ENCODE measurements at regions not wholly inside any gene's neighbourhood (a gene's known extent, or its start where the extent isn't known, plus 50 kb on each side); places are given as distances from the start of the nearest gene placed in this dataset.

DNA sequence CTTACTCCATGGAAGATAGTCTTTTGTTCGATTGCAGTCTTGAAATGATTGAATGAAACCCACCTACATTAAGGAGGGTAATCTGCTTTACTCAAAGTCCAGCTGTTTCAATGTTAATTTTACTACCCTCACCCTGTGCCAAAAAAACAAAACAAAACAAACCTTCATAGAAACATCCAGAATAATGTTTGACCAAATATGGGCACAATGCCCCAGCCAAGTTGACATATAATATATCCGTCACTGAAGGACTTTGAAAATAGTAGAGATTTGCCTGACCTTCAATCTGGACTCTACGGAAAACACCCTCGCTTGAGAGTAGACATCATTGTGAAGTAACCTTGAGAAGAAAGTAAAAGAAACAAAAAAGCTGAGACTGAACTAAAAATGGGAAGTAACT, 550.5 kb upstream of the SMIM31 start:
- ATAC-seq = no peak
- H3K27me3 Mint-ChIP-seq = peaks cover 0 to 4% (median 0%) of the 10 kb centered on the region in 5 donors

DNA sequence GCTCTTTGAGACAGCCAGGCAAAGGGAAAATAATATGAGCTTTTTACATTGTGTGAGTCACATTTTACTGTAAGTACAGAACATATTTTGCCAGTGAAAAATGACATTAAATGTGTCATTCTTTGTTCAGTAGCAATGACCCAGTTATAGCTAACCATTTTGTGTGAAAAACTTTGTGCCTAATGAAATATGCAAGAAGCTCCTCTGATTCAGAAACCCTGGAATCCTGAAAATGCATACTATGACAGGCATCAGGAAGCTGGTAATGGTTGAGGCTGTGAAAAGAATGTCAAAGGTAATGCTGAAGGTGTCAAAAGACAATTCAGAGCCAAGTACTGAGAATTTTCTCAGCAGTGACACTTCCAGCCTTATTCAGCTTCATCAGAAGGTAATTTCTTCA, 549.5 kb upstream of the SMIM31 start:
- POLR2A ChIA-PET = no interaction called here

More for the DNA sequence above, 550.5 kb upstream of the SMIM31 start:
- H3K4me1 ChIP-seq (ENCODE audit: control insufficient read depth in 2 of 2, insufficient read depth in 2 of 2, low read length in 2 of 2) = no peaks in the 10 kb centered on the region
- H3K27ac ChIP-seq (ENCODE audit: low read depth, low read length) = no peak overlapping the region
- no peaks in the 10 kb centered on the region for H3K27me3 ChIP-seq (ENCODE audit: control insufficient read depth in 2 of 2, insufficient read depth in 2 of 2, low read length in 2 of 2)
- H3K36me3 ChIP-seq (ENCODE audit: control insufficient read depth in 2 of 3, insufficient read depth in 3 of 3, low read length in 3 of 3) = no peaks in the 10 kb centered on the region
- H3K9me3 ChIP-seq (ENCODE audit: control insufficient read depth in 2 of 3, low read length in 3 of 3) = no peaks in the 10 kb centered on the region
- no peak overlapping the region for H3K4me3 ChIP-seq (ENCODE audit: low read length)
- intact Hi-C loops (cut with micrococcal nuclease) = no loop called here
- H3K36me3 Mint-ChIP-seq = no peaks in the 10 kb centered on the region
- no peak overlapping the region for H3K27ac Mint-ChIP-seq
- ChIA-PET POLR2A (no interaction called here), CTCF (no interaction called here)
- DNase-seq = no peak
- H3K4me3 Mint-ChIP-seq = no peak overlapping the region
- H3K9me3 Mint-ChIP-seq = peaks cover 0 to 1% (median 0%) of the 10 kb centered on the region in 11 donors
- no peaks in the 10 kb centered on the region for H3K4me1 Mint-ChIP-seq

DNA sequence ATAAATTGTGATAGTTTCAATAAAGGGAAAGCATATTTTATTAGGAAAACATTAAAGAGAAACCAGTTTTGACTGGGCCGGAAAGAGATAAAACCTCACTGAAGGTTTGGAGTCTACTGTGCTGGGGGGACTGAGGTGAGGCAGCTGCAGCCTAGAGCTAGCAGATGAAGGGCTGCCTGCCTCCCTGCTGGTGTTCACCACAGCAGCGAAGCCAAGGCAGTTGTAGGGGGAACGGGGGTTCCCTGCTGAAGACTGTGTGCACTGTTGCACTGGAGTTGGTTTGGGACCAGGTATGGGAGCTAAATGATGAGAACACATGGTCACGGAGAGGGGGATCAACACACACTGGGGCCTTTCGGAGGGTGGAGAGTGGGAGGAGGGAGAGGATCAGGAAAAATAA, 546.5 kb upstream of the SMIM31 start:
- no peak overlapping the region for H3K4me3 Mint-ChIP-seq
- POLR2A ChIA-PET = no interaction called here

More for the DNA sequence above, 549.5 kb upstream of the SMIM31 start:
- Mint-ChIP-seq H3K4me3 (no peak overlapping the region), H3K36me3 (no peaks in the 10 kb centered on the region), H3K9me3 (peaks cover 0 to 1% (median 0%) of the 10 kb centered on the region in 11 donors), H3K4me1 (no peaks in the 10 kb centered on the region), H3K27ac (no peak overlapping the region), H3K27me3 (peaks cover 0 to 4% (median 0%) of the 10 kb centered on the region in 5 donors)
- no peak overlapping the region for H3K4me3 ChIP-seq (ENCODE audit: low read length)
- CTCF ChIA-PET = no interaction called here
- H3K27ac ChIP-seq (ENCODE audit: low read depth, low read length) = no peak overlapping the region
- H3K36me3 ChIP-seq (ENCODE audit: control insufficient read depth in 2 of 3, insufficient read depth in 3 of 3, low read length in 3 of 3) = no peaks in the 10 kb centered on the region
- H3K9me3 ChIP-seq (ENCODE audit: control insufficient read depth in 2 of 3, low read length in 3 of 3) = no peaks in the 10 kb centered on the region
- H3K4me1 ChIP-seq (ENCODE audit: control insufficient read depth in 2 of 2, insufficient read depth in 2 of 2, low read length in 2 of 2) = no peaks in the 10 kb centered on the region
- H3K27me3 ChIP-seq (ENCODE audit: control insufficient read depth in 2 of 2, insufficient read depth in 2 of 2, low read length in 2 of 2) = no peaks in the 10 kb centered on the region
- no peak for ATAC-seq
- DNase-seq = no peak
- intact Hi-C loops (cut with micrococcal nuclease) = no loop called here

DNA sequence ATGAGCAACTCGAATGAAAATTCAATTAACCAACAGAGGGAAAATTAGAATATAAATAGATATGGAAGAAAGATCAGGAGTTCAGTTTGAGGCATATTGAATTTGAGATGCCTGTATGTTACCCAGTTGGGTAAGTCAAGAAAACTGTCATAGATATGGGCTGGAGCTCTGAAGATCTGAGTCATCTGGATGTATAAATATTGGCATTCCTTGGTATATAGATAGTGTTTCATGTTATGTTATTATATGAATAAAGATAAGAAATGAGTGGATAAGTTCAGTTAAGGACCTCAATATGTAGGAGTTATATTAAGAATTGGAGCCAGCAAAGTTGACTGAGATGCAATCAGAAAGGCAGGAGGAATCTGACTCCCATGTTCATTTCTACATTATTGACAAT, 543.6 kb upstream of the SMIM31 start:
- Histone ChIP-seq H3K36me3 (ENCODE audit: control insufficient read depth in 2 of 3, insufficient read depth in 3 of 3, low read length in 3 of 3) (no peaks in the 10 kb centered on the region), H3K27ac (ENCODE audit: low read depth, low read length) (no peak overlapping the region), H3K4me3 (ENCODE audit: low read length) (no peak overlapping the region), H3K9me3 (ENCODE audit: control insufficient read depth in 2 of 3, low read length in 3 of 3) (no peaks in the 10 kb centered on the region), H3K4me1 (ENCODE audit: control insufficient read depth in 2 of 2, insufficient read depth in 2 of 2, low read length in 2 of 2) (no peaks in the 10 kb centered on the region), H3K27me3 (ENCODE audit: control insufficient read depth in 2 of 2, insufficient read depth in 2 of 2, low read length in 2 of 2) (no peaks in the 10 kb centered on the region)
- H3K4me3 Mint-ChIP-seq = no peak overlapping the region
- no peak overlapping the region for H3K27ac Mint-ChIP-seq
- H3K4me1 Mint-ChIP-seq = no peaks in the 10 kb centered on the region
- DNase-seq = no peak
- H3K36me3 Mint-ChIP-seq = no peaks in the 10 kb centered on the region
- peaks cover 0 to 2% (median 0%) of the 10 kb centered on the region in 5 donors for H3K27me3 Mint-ChIP-seq
- ChIA-PET CTCF (no interaction called here), POLR2A (no interaction called here)
- no peak for ATAC-seq
- intact Hi-C loops (cut with micrococcal nuclease) = no loop called here
- H3K9me3 Mint-ChIP-seq = peaks cover 0 to 6% (median 0%) of the 10 kb centered on the region in 11 donors

More for the DNA sequence above, 546.5 kb upstream of the SMIM31 start:
- Histone ChIP-seq H3K4me3 (ENCODE audit: low read length) (no peak overlapping the region), H3K4me1 (ENCODE audit: control insufficient read depth in 2 of 2, insufficient read depth in 2 of 2, low read length in 2 of 2) (no peaks in the 10 kb centered on the region), H3K36me3 (ENCODE audit: control insufficient read depth in 2 of 3, insufficient read depth in 3 of 3, low read length in 3 of 3) (no peaks in the 10 kb centered on the region), H3K27ac (ENCODE audit: low read depth, low read length) (no peak overlapping the region), H3K9me3 (ENCODE audit: control insufficient read depth in 2 of 3, low read length in 3 of 3) (no peaks in the 10 kb centered on the region), H3K27me3 (ENCODE audit: control insufficient read depth in 2 of 2, insufficient read depth in 2 of 2, low read length in 2 of 2) (no peaks in the 10 kb centered on the region)
- DNase-seq (no peak), ATAC-seq (no peak)
- H3K27ac Mint-ChIP-seq = no peak overlapping the region
- CTCF ChIA-PET = no interaction called here
- H3K9me3 Mint-ChIP-seq = peaks cover 0 to 6% (median 0%) of the 10 kb centered on the region in 11 donors
- no peaks in the 10 kb centered on the region for H3K27me3 Mint-ChIP-seq
- no peaks in the 10 kb centered on the region for H3K36me3 Mint-ChIP-seq
- H3K4me1 Mint-ChIP-seq = no peaks in the 10 kb centered on the region
- intact Hi-C loops (cut with micrococcal nuclease) = no loop called here

DNA sequence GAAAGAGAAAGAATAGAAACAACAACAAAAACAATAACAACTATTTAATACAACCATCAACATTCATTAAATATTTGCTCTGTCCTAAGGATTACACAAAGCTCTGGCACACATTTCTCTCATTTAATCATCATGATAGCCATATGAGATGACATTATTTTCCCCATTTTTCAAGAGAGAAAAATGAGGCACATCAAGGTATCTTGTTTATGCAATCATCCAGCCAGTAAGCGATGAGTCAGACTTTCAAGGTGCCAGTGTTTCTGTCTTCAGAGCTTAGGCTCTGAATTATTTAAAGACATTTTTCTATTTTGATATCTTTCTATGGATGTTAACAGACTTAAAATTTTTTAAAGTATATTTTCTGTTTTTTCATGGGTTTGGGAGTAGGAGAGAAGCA, 541.8 kb upstream of the SMIM31 start:
- Mint-ChIP-seq H3K4me1 (no peaks in the 10 kb centered on the region), H3K36me3 (no peaks in the 10 kb centered on the region), H3K27ac (no peak overlapping the region), H3K9me3 (peaks cover 0 to 6% (median 0%) of the 10 kb centered on the region in 11 donors), H3K27me3 (peaks cover 0 to 4% (median 0%) of the 10 kb centered on the region in 5 donors), H3K4me3 (no peak overlapping the region)
- no peaks in the 10 kb centered on the region for H3K9me3 ChIP-seq (ENCODE audit: control insufficient read depth in 2 of 3, low read length in 3 of 3)
- ATAC-seq = no peak
- POLR2A ChIA-PET = no interaction called here
- intact Hi-C loops (cut with micrococcal nuclease) = no loop called here
- no peak overlapping the region for H3K4me3 ChIP-seq (ENCODE audit: low read length)
- no peak overlapping the region for H3K27ac ChIP-seq (ENCODE audit: low read depth, low read length)
- H3K36me3 ChIP-seq (ENCODE audit: control insufficient read depth in 2 of 3, insufficient read depth in 3 of 3, low read length in 3 of 3) = no peaks in the 10 kb centered on the region
- no peak for DNase-seq
- H3K4me1 ChIP-seq (ENCODE audit: control insufficient read depth in 2 of 2, insufficient read depth in 2 of 2, low read length in 2 of 2) = no peaks in the 10 kb centered on the region
- CTCF ChIA-PET = no interaction called here
- no peaks in the 10 kb centered on the region for H3K27me3 ChIP-seq (ENCODE audit: control insufficient read depth in 2 of 2, insufficient read depth in 2 of 2, low read length in 2 of 2)

DNA sequence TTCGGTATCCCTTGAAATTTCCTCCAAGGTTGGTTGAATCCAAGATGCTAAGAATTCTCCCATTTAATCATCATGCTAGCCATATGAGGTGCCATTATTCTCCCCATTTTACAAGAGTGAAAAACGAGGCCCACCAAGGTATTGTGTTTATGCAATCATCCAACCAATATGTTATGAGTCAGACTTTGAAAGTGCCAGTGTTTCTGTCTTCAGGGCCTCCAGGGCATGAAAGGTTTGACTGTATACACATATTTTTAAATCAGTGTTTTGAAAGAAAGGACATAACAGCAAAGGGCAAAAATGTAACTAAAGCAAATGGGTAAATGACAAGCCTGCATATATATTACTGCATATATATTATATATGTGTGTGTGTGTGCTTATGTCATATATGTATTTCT, 541.2 kb upstream of the SMIM31 start:
- no peaks in the 10 kb centered on the region for H3K27me3 ChIP-seq (ENCODE audit: control insufficient read depth in 2 of 2, insufficient read depth in 2 of 2, low read length in 2 of 2)
- ChIA-PET CTCF (no interaction called here), POLR2A (no interaction called here)
- Mint-ChIP-seq H3K4me3 (no peak overlapping the region), H3K4me1 (no peaks in the 10 kb centered on the region), H3K36me3 (no peaks in the 10 kb centered on the region), H3K9me3 (peaks cover 0 to 6% (median 0%) of the 10 kb centered on the region in 11 donors), H3K27ac (no peak overlapping the region), H3K27me3 (peaks cover 0 to 4% (median 0%) of the 10 kb centered on the region in 5 donors)
- ATAC-seq (no peak), DNase-seq (no peak)
- H3K4me3 ChIP-seq (ENCODE audit: low read length) = no peak overlapping the region
- intact Hi-C loops (cut with micrococcal nuclease) = no loop called here
- no peaks in the 10 kb centered on the region for H3K4me1 ChIP-seq (ENCODE audit: control insufficient read depth in 2 of 2, insufficient read depth in 2 of 2, low read length in 2 of 2)
- H3K27ac ChIP-seq (ENCODE audit: low read depth, low read length) = no peak overlapping the region
- H3K9me3 ChIP-seq (ENCODE audit: control insufficient read depth in 2 of 3, low read length in 3 of 3) = no peaks in the 10 kb centered on the region
- H3K36me3 ChIP-seq (ENCODE audit: control insufficient read depth in 2 of 3, insufficient read depth in 3 of 3, low read length in 3 of 3) = no peaks in the 10 kb centered on the region

DNA sequence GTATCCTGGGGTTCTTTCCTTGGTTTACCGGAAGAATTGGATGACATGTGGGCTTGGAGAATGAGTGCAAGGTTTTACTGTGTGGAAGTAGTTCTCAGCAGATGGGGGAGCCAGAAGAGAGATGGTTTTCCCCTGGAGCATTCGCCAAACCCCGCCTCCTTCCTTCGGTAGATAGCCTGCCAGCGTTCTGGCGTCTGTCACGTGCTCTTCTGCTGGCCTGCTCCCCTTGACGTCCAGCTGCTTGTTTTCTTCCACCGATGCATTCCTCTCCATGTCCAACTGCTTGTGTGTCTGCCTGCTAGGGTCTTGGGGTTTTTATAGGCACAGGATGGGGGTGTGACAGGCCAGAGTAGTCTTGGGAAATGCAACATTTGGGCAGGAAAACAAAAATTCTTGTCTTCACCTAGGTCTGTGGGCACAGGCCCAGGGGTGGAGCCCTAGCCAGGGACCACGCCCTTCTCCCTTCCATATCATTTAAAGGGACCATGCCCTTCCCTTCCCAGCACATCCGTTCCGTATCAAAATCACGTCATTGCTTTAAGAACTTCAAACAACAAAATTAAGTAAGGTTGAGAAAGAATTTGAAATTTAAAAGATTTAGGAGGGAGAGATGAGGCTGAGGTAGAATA, 538.7 kb upstream of the SMIM31 start:
- no peak for DNase-seq
- intact Hi-C loops (cut with micrococcal nuclease) = loop anchor here in 1 of 2 donors (2.0 kb wide), 1 partner anchor 68 kb away; no protein-coding TSS in a partner anchor
- Mint-ChIP-seq H3K36me3 (no peaks in the 10 kb centered on the region), H3K9me3 (peaks cover 0 to 12% (median 4%) of the 10 kb centered on the region in 11 donors), H3K4me3 (no peak overlapping the region), H3K27me3 (peaks cover 0 to 4% (median 0%) of the 10 kb centered on the region in 5 donors), H3K27ac (no peak overlapping the region), H3K4me1 (no peaks in the 10 kb centered on the region)
- ChIA-PET CTCF (interaction anchor here (0.6 kb wide), 1 partner anchor 640 kb away, joined by 3 read pairs; no protein-coding TSS in a partner anchor), POLR2A (no interaction called here)
- H3K27me3 ChIP-seq (ENCODE audit: control insufficient read depth in 2 of 2, insufficient read depth in 2 of 2, low read length in 2 of 2) = no peaks in the 10 kb centered on the region
- H3K9me3 ChIP-seq (ENCODE audit: control insufficient read depth in 2 of 3, low read length in 3 of 3) = no peaks in the 10 kb centered on the region
- no peak for ATAC-seq
- H3K4me3 ChIP-seq (ENCODE audit: low read length) = no peak overlapping the region
- no peak overlapping the region for H3K27ac ChIP-seq (ENCODE audit: low read depth, low read length)
- no peaks in the 10 kb centered on the region for H3K36me3 ChIP-seq (ENCODE audit: control insufficient read depth in 2 of 3, insufficient read depth in 3 of 3, low read length in 3 of 3)
- no peaks in the 10 kb centered on the region for H3K4me1 ChIP-seq (ENCODE audit: control insufficient read depth in 2 of 2, insufficient read depth in 2 of 2, low read length in 2 of 2)
